Natural killer cell (primary cell): ENCODE measurements at regions not wholly inside any gene's neighbourhood (a gene's known extent, or its start where the extent isn't known, plus 50 kb on each side); places are given as distances from the start of the nearest gene placed in this dataset.

Experiments used
- ATAC-seq, 3 donors: fragments of 150-1000 bp in 2 of 3; fragments of 200-7000 bp in 1 of 3; cut with Tn5 transposase; 1 replicate in 1 of 3; 2 replicates in 2 of 3; pipeline ENCODE4 v1.10.0; 2021; ENCODE audit warnings: mild to moderate bottlenecking in 2 of 3, moderate library complexity in 2 of 3
- DNase-seq, 2 donors: peaks; one replicate each; pipeline versions ENCODE4 v3.0.0 to v3.0.0-alpha.2; 2013 to 2021; ENCODE audit warnings: mixed read lengths in 1 of 2
- H3K27ac ChIP-seq: one replicate; pipeline ENCODE4 v1.5.1; 2013; ENCODE audit warnings: mild to moderate bottlenecking, low read length
- H3K27me3 ChIP-seq: one replicate; pipeline ENCODE4 v1.6.1; 2013; ENCODE audit warnings: low read length; ENCODE audit not compliant: control insufficient read depth, insufficient read depth
- H3K36me3 ChIP-seq: one replicate; pipeline ENCODE4 v1.6.1; 2013; ENCODE audit warnings: low read length; ENCODE audit not compliant: control insufficient read depth, insufficient read depth
- H3K4me1 ChIP-seq: one replicate; pipeline ENCODE4 v1.6.1; 2013; ENCODE audit warnings: low read length; ENCODE audit not compliant: control insufficient read depth, insufficient read depth
- H3K4me3 ChIP-seq: one replicate; pipeline ENCODE4 v1.5.1; 2013; ENCODE audit warnings: low read length
- H3K9me3 ChIP-seq: one replicate; pipeline ENCODE4 v1.6.1; 2013; ENCODE audit warnings: low read length; ENCODE audit not compliant: control insufficient read depth, insufficient read depth
- H3K27ac Mint-ChIP-seq, 2 donors: one replicate each; pipeline ENCODE4 v1.8.0; 2022; ENCODE audit warnings: mild to moderate bottlenecking in 2 of 2, mixed read lengths in 2 of 2, moderate library complexity in 1 of 2
- H3K27me3 Mint-ChIP-seq, 2 donors: one replicate each; pipeline ENCODE4 v1.8.0; 2022; ENCODE audit warnings: low read depth in 2 of 2, mixed read lengths in 2 of 2
- H3K36me3 Mint-ChIP-seq: one replicate; pipeline ENCODE4 v1.8.0; 2022; ENCODE audit warnings: mixed read lengths
- H3K4me1 Mint-ChIP-seq, 2 donors: one replicate each; pipeline ENCODE4 v1.8.0; 2022; ENCODE audit warnings: mixed read lengths in 2 of 2
- H3K4me3 Mint-ChIP-seq: one replicate; pipeline ENCODE4 v1.8.0; 2022; ENCODE audit warnings: mild to moderate bottlenecking, moderate library complexity, mixed read lengths
- H3K9me3 Mint-ChIP-seq, 2 donors: one replicate each; pipeline ENCODE4 v1.8.0; 2022; ENCODE audit warnings: mixed read lengths in 2 of 2
- CTCF ChIP-seq: fragments of 200-600 bp; IDR thresholded peaks from one replicate; pipeline ENCODE4 v1.8.0; 2022; ENCODE audit warnings: antibody characterized with exemption
- WGBS: methylation state at CpG from one replicate; pipeline ENCODE4 v1.1.7; 2013; ENCODE audit warnings: missing lambda C conversion rate; ENCODE audit not compliant: insufficient coverage; 5-methylcytosine and 5-hydroxymethylcytosine counted together
- intact Hi-C: fragments of 100-400 bp; cut with micrococcal nuclease; formaldehyde crosslinking; loops from one replicate; pipeline ENCODE4 v1.14.2; 2022

- peak in 2 of 3 donors; percentile 34 to 35 for ATAC-seq
- TF ChIP-seq CTCF: no peak
- no peaks in the 10 kb centered on the region for H3K27me3 Mint-ChIP-seq
- no peaks in the 10 kb centered on the region for H3K36me3 Mint-ChIP-seq
- Histone ChIP-seq H3K9me3 (no peaks in the 10 kb centered on the region), H3K4me3 (no peak overlapping the region), H3K27me3 (no peaks in the 10 kb centered on the region), H3K36me3 (no peaks in the 10 kb centered on the region), H3K4me1 (no peaks in the 10 kb centered on the region), H3K27ac (no peak overlapping the region)
- no peak overlapping the region for H3K4me3 Mint-ChIP-seq
- intact Hi-C loops: no loop called here
- no peaks in the 10 kb centered on the region for H3K4me1 Mint-ChIP-seq
- DNase-seq: no peak
- H3K27ac Mint-ChIP-seq: no peak overlapping the region
- peaks cover 5 to 8% of the 10 kb centered on the region in 2 donors for H3K9me3 Mint-ChIP-seq
Observed at GRCh38 chr4:43452948-43453347, 560.4 kb downstream of the GRXCR1 start.

DNA sequence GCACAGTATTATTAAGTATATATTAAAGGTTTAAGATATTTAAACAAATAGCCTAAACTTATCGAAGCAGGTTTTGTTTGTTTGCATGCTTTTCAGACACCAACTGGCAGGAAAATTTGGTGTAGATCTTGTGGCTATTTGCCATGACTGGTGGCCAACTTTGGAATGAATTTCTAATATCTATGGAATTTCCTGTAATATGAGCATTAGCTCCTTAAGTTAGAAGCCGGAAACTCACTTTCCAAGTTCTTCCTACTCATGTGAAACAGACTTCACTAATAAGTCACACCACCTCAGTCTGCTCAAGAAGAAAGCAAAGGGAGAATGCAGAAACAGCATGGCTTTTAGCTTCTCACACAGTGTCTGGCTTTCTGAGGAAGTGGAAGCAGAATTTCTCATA, 563.9 kb downstream of the GRXCR1 start:
- Mint-ChIP-seq H3K27me3 (no peaks in the 10 kb centered on the region), H3K4me1 (no peaks in the 10 kb centered on the region), H3K4me3 (no peak overlapping the region), H3K9me3 (peaks cover 7 to 8% of the 10 kb centered on the region in 2 donors), H3K27ac (no peak overlapping the region), H3K36me3 (no peaks in the 10 kb centered on the region)
- no peaks in the 10 kb centered on the region for H3K4me1 ChIP-seq
- intact Hi-C loops: no loop called here
- DNase-seq (no peak), ATAC-seq (no peak)
- 92% methylated on average over 2 of the region's 2 CpGs for whole genome bisulfite sequencing
- H3K9me3 ChIP-seq: no peaks in the 10 kb centered on the region
- H3K27me3 ChIP-seq: no peaks in the 10 kb centered on the region
- no peak overlapping the region for H3K27ac ChIP-seq
- no peak for TF ChIP-seq CTCF
- H3K4me3 ChIP-seq: no peak overlapping the region
- no peaks in the 10 kb centered on the region for H3K36me3 ChIP-seq

DNA sequence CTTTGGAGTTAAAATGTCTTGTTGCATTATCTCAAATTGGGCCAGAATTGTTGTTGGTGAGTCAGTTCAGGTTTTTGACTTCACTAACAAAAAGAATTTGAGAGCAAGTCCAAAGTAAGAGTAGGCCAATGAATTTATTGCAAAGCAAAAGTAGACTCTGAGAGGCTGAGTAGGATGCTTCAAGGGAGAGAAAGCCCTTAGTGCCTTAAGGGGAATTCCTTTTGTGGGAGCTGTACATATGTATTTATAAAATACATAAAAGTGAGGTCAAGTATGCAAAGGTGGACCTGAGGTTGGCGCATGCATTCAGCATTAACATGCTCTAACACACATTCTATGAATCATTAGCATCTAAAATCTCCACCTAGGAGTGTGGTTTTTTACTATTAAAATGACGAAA, 565.4 kb downstream of the GRXCR1 start:
- Histone ChIP-seq H3K36me3 (no peaks in the 10 kb centered on the region), H3K9me3 (no peaks in the 10 kb centered on the region), H3K4me3 (no peak overlapping the region), H3K4me1 (no peaks in the 10 kb centered on the region), H3K27me3 (no peaks in the 10 kb centered on the region), H3K27ac (no peak overlapping the region)
- DNase-seq: no peak
- Mint-ChIP-seq H3K36me3 (no peaks in the 10 kb centered on the region), H3K27ac (no peak overlapping the region), H3K4me3 (no peak overlapping the region), H3K4me1 (no peaks in the 10 kb centered on the region), H3K9me3 (peaks cover 7 to 10% of the 10 kb centered on the region in 2 donors), H3K27me3 (no peaks in the 10 kb centered on the region)
- TF ChIP-seq CTCF: no peak
- no peak for ATAC-seq
- WGBS: no CpG with 5 or more reads among the region's 2 CpGs
- intact Hi-C loops: no loop called here

DNA sequence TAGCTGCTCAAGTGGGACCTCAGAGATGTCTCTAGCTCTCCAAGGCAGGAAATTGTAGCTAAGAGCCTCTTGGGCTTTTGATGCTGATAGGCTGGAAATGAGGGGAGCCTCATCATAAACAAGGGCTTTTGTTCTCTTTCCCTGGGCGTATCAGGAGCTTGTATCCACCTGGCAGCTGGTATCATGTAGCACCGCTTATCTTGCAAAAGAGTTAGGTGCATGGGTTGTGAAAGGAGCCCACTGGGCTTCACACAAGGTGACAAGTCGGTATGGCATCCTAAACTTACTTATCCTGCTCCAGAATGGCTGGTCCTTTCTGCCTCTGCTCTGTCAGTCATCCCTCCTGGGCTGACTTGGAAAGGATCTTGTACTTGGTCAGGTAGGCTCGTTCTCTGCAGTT, 565.8 kb downstream of the GRXCR1 start:
- H3K4me1 ChIP-seq: no peaks in the 10 kb centered on the region
- H3K27ac ChIP-seq: no peak overlapping the region
- DNase-seq (no peak), ATAC-seq (no peak)
- intact Hi-C loops: no loop called here
- H3K27ac Mint-ChIP-seq: no peak overlapping the region
- no peak overlapping the region for H3K4me3 Mint-ChIP-seq
- no peaks in the 10 kb centered on the region for H3K4me1 Mint-ChIP-seq
- no peaks in the 10 kb centered on the region for H3K27me3 ChIP-seq
- no peaks in the 10 kb centered on the region for H3K36me3 Mint-ChIP-seq
- no peaks in the 10 kb centered on the region for H3K27me3 Mint-ChIP-seq
- no peak overlapping the region for H3K4me3 ChIP-seq
- H3K9me3 Mint-ChIP-seq: peaks cover 8 to 10% of the 10 kb centered on the region in 2 donors
- H3K36me3 ChIP-seq: no peaks in the 10 kb centered on the region
- no peak for TF ChIP-seq CTCF
- H3K9me3 ChIP-seq: no peaks in the 10 kb centered on the region
- WGBS: 79% methylated on average over 3 of the region's 4 CpGs
